SHP77 treated with DMSO at 0.1 percent for 48 hours (cell line): ENCODE measurements at regions not wholly inside any gene's neighbourhood (a gene's known extent, or its start where the extent isn't known, plus 50 kb on each side); places are given as distances from the start of the nearest gene placed in this dataset.

Source experiments
- DNase-seq: peaks from one replicate; lab custom pipeline; 2025; lab: John Stamatoyannopoulos, UW

GRCh38 chr6:149216459-149216858 is 101.1 kb upstream of the TAB2 start:
- DNase-seq, result no peak

GRCh38 chr6:149217466-149217888 is 100.0 kb upstream of the TAB2 start:
- no peak for DNase-seq

GRCh38 chr6:149218471-149218870 is 99.0 kb upstream of the TAB2 start:
- DNase-seq, result no peak

GRCh38 chr6:149218915-149219314 is 98.6 kb upstream of the TAB2 start:
- DNase-seq, result no peak

GRCh38 chr6:149220882-149221773 is 96.4 kb upstream of the TAB2 start:
- no peak for DNase-seq

- DNase-seq, result no peak
These were observed 95.8 kb upstream of the TAB2 start for GRCh38 chr6:149221774-149222070.

- no peak for DNase-seq
These were observed 94.2 kb upstream of the TAB2 start for GRCh38 chr6:149223120-149223903.

- DNase-seq, result no peak
These were observed 93.6 kb upstream of the TAB2 start for GRCh38 chr6:149223904-149224351.

- DNase-seq, result no peak
These were observed 93.1 kb upstream of the TAB2 start for GRCh38 chr6:149224399-149224798.

- no peak for DNase-seq
These were observed 92.1 kb upstream of the TAB2 start for GRCh38 chr6:149225370-149225769.

GRCh38 chr6:149225946-149226345 is 91.6 kb upstream of the TAB2 start:
- no peak for DNase-seq

GRCh38 chr6:149227796-149228195 is 89.7 kb upstream of the TAB2 start:
- no peak for DNase-seq

- DNase-seq, result no peak
These were observed 89.1 kb upstream of the TAB2 start for GRCh38 chr6:149228311-149228955.

- DNase-seq, result no peak
These were observed 88.4 kb upstream of the TAB2 start for GRCh38 chr6:149229096-149229495.

GRCh38 chr6:149230712-149231460 is 86.6 kb upstream of the TAB2 start:
- no peak for DNase-seq

- DNase-seq, result no peak
These were observed 85.7 kb upstream of the TAB2 start for GRCh38 chr6:149231778-149232177.

- peak; percentile 62 for DNase-seq
These were observed 84.3 kb upstream of the TAB2 start for GRCh38 chr6:149233056-149233715.

- DNase-seq, result peak; percentile 6
These were observed 83.2 kb upstream of the TAB2 start for GRCh38 chr6:149234051-149234962.

GRCh38 chr6:149235130-149235561 is 82.4 kb upstream of the TAB2 start:
- peak; percentile 64 for DNase-seq

- DNase-seq, result peak; percentile 20
These were observed 80.9 kb upstream of the TAB2 start for GRCh38 chr6:149236589-149236988.
